ENCODE measurements at regions not wholly inside any gene's neighbourhood (a gene's known extent, or its start where the extent isn't known, plus 50 kb on each side); places are given as distances from the start of the nearest gene placed in this dataset.
"Not testable (repeated sequence)": the region's sequence is repeated elsewhere in the genome, so short reads cannot be mapped to it uniquely, and the experiment has no call there.

DNA sequence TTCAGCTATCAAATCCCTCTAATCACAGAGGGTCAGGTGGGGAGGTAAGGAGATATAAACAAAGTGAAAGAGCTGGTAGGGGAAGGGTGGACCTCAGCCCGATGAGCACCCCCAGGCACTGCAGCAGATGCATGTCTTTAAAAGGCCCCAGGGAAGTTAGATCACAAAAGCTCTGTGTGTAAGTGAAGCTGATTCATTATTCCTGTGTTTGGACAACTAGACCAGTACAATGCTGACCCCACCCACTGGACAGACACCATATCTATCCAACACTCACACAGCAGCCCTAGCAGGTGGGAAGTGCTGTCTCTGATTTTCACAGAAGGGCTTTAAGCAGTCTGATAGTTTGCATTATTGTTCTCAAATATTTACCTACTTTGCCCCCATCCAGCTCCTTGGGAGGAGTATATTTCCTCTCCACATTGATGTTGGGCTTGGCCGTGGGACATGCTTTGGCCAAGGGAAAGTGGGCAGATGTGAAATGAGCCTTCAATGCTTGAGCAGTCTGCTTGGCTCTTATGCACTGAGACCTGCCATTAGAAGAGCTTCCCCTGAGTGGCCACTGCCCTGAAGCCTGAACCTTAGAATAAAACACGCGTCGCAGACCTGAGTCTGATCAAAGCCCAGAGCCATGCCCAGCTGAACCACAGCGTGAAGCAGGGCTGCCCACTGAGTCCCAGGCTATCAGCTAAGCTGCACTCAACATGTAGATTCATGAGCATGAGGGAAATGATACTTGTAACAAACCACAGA lies 111.4 kb downstream of the COPS8 start:
- no peak for DNase-seq

DNA sequence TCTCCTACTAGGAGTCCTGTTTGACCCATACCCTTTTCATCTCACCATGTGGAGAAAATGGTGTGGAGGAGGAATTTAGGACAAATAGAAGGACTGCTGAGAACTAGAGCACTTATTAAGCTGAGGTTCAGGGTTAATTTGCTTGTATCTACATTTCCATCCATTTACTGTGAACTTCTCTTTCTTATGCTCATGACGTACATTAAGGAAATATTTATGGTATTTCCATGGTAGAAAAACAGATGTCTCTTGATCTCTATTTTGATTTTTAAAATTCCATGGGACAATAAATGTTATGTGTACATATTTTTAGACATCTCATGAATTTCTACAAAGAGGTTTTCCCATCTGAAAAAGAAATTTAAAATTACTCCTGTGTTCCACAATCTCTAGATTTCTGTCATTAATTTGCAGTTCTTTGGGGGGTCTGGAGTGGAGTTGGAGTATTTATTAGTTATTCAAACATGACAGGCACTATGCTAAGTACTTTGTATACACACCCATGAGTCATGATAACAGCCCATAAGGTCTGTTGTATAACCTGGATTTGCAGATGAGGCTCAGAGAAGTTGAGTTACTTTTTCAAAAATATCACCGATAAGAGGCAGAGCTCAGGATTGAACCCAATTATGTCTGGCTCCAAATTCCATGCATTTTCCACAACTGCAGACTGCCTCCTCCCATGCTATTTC lies 112.6 kb downstream of the COPS8 start:
- DNase-seq, result no peak

DNA sequence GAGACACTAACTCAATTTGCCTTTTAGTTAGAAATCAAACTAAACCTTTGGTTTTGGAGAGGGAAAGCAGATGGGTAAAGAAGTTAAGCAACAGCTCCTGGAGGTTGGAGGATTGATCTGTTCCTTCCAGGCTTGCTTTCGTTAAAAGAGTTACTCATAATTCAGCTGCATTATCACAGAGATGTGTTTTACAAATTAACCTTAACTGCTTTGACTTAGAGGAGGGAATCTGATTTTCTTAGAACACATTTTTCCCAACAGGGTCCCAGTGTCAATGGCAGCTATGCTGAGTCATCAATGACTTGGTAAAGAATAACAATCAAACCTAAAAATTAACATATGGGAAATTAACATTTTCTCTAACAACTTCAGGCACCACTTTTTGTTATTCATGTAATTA lies 113.4 kb downstream of the COPS8 start:
- DNase-seq, result no peak

DNA sequence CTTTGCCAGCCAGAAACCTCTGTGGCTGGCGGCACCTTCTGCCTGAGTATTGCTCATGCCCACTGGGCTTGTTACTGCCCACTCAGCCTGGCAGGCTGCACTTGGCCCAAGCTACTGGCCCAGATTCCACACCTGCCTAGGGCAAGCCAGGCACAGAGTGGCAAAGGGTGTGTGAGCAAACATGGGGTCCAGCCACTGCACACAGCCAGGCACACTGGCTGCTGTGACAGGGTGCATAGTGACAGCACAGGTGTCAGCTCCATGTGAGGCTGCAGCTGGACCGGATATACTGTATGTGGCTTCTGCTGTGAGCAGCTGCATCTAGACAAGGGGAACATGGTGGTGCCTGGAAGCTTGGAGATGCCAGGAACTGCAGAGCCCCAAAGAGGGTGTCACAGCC lies 113.9 kb downstream of the COPS8 start:
- no peak for DNase-seq

DNA sequence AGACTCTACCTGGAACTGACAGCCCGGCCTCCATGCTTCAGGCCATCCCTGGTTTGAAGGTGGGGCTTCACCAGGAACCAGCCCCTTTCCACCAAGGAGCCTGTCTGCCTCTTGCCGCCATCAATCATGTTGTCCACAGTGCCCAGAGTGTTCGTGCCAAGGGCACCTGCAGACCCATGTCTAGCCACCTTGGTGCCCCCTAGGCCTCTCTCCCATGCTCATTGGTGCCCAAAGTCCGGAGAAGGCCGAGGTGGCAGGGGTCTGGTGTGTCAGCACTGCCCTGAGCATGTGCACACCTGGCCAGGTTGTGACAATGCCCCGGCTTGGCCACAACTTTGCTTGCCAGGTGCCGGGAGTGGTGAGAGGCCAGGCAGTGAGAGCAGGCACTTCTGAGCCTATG lies 114.8 kb downstream of the COPS8 start:
- no peak for DNase-seq

DNA sequence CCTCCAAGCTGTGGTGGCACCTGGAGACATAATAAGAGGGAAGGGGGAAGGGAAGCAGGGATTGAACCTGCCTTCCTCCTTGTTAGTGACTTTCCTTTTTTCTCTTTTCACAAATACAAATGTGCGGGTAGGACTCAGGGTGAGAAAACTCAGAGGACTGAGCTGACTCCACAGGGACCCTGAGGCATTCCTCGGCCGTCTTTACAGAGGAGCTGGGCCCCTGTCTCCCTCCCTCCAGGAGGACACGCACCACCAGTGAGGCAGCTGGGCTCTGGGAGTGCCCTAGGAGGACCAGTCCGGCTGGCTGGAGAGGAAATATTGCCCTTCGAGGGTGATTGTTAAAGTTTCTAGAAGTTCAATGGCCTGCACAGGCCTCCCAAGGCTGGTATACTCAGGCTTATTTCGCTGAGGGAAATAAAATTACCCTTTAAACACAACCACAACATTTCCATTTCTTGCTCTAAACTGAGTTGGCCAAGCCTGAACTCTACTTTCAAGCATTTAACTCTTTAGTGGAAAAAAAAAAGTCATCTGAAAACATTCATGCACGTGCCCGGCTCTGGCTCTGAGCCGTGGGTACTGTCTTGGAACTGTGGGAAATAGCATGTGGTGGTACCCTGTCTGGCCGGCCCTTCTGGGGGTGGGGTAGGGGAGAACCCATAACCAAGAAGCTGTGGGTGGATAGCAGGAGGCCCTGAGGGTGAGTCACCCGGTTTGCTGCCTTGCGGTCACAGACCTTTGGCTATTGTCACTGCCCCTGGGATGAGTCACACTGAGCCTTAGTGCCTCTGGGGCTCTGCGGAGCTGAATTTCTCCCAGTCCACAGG lies 116.0 kb downstream of the COPS8 start:
- DNase-seq, result peak; percentile 69

DNA sequence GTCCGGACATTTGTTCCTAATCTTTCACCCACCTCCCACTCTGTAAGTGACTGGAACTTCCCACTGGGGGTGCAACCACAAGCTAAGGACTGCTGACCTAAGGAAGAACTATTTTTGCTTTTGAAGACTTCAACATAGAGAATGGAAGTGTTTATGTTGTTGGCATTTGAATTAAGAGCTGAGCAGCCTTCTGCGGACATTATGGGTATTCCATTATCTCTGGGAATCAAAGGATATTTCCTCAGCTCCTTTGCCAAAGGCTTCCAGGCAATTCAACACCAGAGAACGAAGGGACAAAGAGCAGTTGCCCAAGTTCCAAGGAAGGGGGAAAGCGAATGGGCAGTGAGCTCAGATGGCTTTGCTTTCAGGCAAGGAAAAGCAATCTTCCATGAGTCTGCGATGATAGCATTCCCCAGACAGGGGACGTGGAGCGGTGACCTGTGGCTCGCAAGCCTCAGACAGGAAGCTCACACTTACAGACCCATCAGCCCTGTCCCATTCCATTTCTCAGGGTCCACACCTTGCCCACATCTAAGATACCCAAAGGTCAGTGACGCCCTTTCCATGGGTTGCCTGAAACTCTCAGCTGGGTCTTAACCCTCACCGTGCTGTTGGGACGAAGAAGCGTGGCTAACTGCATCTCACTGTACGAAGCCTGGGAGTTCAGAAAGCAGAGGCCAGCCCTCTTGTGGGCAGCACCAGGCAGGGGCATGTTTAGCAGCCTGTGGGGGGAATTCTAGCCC lies 116.8 kb downstream of the COPS8 start:
- no peak for DNase-seq

DNA sequence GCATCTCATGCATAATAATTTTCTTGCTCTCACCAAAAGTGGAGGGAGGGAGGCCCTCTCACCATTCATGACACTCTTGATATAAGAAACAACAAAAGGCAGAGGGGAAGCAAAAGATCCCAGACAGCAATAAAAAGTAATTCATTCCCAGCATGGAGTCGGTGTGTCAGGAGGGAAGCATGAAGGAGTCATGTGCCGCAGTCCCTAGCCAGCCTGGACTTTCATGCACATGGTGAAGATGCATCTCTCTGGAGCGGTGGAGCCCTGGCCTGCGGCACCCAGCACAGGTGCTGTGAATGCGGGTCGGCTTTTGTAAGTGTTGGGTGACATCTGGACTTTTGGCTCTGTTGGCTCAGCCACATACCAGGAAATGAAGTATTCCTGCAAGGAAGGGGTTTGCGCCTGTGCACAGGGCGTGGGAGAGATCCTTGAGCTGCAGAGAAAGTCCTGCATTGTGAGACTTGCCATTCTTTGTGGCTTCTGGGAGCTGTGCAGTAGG lies 119.4 kb downstream of the COPS8 start:
- no peak for DNase-seq

DNA sequence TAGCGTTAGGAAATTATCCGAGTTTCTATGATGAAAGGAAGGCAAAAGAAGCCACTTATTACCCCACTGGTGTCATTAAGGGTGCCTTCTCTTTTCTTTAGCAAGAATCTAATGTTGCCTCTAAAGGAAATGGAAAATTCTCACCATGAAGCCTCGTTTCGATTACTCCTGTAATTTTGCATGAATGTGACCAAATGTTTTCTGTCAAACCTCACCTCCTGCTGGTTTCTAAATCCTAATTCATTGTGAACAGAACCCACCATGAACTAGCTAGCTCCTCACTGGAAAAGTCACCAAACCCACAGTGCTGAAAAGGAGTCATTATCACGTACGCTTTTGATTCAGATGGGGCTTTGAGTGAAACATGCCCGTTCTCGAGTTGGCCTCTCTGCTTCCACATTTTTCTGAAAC lies 119.9 kb downstream of the COPS8 start:
- DNase-seq, result no peak

DNA sequence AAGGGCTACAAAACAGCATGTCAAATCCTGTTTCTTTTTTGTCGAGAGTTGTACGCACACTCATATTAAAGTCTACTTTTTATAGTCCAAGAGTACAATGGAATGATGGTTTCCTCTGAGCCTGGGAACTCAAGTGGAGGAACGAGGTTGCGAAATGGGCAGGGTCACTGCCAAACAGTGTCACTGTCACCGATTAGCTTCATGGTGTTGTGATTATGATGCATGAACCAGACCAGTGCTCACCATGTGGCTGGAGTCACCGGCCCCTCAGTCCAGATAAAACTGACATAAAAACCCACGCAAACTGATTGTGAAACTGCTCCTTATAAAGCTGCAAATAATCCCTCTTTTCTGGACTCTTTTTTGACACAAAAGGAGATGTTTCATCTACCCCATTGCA lies 122.0 kb downstream of the COPS8 start:
- DNase-seq, result peak; percentile 56

DNA sequence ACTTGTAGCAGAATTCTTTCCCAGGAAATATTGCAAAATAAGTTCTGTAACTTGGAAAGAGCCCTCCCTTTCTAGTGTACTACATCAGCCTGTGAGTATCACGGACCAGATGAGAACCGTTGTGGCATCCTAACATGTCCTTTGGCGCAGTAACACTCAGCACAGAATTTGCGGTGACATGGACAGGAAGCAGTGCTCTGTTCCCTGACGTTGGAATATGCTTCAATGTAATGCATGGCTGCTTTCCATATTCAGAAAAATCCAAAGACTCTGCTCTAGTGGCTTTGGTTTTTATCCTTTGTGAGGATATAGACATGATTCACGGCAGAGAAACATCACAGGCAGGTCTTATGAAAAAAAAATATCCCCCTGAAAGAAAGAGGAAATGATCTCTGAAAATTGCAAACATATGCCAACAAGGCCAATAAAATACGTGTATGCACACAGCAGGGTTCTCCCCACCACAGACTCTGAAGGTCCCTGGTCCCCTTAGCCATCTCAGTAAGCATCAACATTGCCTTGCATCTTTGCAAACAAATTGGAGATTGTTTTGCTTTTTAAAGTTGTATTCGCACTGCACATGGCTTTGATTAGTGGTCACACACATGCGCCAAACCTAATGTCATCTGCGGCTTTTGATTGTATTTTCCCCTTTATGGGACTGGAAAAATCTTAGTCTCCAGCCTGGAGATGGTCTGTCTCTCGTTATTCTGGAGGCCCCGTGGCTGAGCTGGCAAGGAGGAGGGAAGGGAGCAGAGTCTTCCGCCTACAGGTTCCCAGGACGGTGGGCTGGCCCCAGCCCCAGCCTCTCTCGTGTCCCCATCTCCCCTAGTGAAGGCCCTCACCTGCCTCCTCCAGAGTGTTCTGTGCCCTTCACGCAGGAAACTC lies 122.9 kb downstream of the COPS8 start:
- DNase-seq, result no peak

DNA sequence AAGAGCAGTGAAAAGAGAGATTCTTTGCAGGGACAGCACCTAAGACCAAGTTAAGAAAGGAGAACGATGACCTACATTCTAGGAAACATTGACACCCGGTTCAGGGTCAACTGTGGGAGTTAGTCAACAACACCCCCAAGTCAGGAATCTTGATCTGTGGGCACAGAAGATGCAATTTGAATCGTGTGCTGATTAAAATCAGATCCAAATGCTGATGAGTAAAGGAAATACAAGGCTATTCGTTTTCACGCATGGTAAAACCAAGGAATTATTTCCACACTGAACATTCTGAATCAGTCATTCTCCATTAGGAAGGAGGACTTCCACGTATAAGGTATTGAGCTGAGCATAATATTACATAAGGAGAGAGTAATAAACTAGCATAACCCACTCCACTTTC lies 124.2 kb downstream of the COPS8 start:
- no peak for DNase-seq

DNA sequence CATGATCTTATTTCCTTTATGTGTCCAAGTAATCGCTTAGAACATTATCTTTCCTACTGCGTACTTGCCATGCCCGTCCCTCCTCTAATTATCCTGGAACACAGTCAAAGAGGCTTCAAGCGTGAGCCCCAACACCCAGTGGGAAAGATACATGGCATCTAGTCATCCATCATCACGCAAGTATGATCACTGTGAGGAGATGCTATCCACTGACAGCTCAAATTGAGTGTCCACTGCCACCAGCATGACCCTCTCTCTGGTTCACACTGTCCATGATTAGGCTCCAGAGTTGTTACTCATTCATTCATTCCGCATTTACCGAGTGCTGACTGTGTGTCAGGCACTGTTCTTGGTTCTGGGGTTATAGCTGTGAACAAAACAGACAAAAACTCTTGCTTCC lies 124.6 kb downstream of the COPS8 start:
- no peak for DNase-seq

DNA sequence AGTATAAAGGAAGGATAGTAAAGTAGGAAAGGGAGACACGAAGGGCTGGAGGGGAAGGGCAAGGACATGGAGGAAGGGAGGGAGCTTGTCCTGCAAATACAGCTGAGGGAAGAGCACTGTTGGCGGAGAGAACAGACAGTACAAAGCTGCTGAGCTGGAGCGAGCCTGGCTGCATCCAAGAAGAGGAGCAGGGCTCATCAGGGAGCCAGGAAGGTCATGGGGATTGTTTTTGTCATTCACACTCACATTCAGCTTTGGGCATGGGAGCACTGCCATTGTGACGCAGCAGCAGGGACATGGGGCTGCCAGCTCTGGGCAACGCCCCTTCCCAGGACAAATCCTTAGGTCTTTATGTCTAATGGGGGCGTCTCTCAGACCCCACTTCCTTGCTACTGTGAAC lies 125.1 kb downstream of the COPS8 start:
- no peak for DNase-seq

DNA sequence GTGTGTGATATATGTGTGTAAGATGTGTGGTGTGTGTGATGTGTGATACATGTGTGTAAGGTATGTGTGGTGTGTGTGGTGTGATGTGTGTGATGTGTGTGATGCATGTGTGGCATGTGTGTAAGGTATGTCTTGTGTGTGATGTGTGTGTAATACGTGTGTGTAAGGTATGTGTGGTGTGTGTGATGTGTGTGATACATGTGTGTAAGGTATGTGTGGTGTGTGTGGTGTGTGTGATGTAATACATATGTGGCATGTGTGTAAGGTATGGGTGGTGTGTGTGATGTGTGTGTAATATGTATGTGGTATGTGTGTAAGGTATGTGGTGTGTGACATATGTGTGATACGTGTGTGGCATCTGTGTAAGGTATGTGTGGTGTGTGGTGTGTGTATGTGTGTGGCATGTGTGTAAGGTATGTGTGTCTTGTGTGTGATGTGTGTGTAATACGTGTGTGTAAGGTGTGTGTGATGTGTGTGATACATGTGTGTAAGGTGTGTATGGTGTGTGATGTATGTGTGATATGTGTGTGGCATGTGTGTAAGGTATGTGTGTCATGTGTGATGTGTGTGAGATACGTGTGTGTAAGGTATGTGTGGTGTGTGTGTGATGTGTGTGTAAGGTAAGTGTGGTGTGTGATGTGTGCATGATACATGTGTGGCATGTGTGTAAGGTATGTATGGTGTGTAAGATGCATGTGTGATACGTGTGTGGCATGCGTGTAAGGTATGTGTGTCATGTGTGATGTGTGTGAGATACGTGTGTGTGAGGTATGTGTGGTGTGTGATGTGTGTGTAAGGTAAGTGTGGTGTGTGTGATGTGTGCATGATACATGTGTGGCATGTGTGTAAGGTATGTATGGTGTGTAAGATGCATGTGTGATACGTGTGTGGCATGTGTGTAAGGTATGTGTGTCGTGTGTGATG lies 126.9 kb downstream of the COPS8 start:
- DNase-seq, result not testable (repeated sequence)

DNA sequence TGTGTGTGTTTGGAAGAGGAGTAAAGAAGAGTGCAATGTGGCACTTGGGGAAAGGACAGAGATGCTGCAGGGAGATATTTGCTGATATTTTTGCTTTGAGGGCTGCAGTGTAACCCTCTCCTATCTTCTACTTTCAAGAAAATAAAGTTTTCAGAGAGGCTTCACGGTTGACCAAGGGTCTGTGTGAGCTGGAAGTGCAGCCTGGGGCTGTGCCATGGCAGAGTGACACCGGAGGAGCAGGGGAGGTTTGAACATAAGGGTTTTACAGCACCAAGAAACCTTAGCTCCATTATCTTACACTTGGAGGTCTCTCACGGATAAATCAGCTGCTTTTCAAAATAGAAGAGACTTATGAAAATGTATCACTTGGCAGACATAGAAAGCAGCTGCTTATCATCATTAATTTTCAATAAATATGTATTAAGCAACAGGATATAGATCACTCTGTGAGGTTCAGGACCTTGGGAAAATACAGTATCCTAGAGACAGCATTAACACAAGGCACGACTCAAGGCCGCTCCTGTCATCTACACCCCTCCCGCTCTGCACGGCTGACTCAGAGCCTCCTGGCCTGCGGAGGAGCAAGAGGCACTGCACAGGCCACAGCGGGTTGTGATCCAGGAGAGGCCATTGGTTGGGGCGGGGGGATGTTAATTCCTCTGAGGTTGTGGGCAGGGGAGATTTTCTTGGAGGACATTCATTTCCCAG lies 127.8 kb downstream of the COPS8 start:
- DNase-seq, result no peak

DNA sequence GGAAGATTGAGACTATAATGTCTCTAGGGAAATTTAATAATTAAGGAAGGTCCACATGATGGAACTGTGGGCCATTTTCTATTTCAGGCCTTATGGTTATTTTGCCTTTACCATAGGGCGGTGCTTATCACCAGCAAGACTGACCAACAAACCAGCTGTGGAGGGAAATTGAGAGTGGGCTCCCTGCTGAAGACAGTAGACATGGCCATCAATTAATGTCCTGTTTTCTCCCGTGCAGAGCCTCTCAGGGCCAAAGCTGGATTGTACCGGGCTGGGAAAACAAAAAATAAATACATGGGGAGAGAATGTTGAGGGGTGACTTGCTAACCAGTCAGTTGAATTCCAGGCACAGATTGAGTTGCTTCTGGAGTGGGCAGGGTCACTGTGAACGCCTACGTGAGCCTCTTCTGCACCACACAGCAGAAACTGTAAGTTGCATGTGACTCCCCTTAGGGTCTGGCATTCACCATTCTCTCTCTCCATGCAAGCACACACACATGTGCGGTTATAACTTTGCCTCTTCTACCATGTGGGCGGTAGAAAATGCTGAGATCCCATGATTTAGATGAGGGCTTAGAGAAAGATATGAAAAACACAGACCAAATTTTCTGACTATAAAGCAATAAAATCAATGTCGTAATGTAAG lies 128.5 kb downstream of the COPS8 start:
- no peak for DNase-seq

DNA sequence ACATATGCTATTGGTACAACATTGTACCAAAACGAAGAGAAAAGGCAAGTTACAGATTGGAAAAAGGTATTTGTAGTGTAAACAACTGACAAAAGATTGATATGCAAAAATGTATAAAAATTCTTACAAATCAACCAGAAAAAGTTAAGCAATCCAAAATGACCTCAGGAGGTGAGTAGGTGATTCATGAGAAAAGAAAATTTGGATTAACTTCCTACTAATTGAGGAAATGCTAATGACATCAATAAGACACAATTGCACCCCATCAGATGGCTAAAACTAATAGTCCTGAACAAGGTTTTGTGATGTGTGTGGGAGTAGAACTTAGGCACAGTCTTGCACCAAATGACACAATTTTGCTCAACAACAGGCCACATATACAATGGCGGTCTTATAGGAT lies 129.3 kb downstream of the COPS8 start:
- no peak for DNase-seq

DNA sequence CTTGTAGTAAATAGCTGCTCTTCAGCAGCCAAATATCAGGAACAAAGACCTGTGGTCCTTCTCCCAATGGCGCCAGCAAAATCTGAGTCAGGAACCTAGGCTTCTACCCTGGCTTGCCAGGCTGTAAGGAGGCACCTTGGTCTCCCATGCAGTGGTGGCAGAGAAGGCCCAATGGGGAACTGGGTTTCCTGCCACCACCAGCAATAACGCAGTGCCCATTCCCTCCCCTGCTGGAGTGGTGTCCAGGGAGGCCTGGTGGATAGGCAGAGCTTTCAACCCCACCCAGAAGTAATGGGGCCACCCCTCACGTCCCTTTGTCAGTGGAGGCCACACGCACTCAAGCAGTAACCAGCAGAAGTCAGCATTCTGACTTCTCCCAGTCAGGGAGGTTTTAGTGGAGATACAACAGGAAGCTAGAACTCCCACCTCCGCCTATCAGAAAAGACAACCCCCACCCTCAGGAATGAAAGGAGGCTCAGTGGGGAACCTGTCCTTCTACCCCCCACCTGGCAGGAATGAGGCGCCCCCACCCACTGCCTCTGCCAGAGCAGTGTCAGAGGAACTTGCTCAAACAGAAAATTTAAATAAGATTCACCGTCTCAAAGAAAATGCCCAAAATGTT lies 132.4 kb downstream of the COPS8 start:
- no peak for DNase-seq
